RWPE2 (cell line): ENCODE measurements at regions not wholly inside any gene's neighbourhood (a gene's known extent, or its start where the extent isn't known, plus 50 kb on each side); places are given as distances from the start of the nearest gene placed in this dataset.

Experiments used
- ATAC-seq: fragments of 200-7000 bp; cut with Tn5 transposase; 3 replicates; pipeline ENCODE4 v1.9.1; 2021; ENCODE audit warnings: low read depth
- DNase-seq: peaks from one replicate; pipeline ENCODE4 v3.0.0-alpha.2; 2020; ENCODE audit warnings: low spot score
- H3K27ac ChIP-seq: fragments of 450-650 bp; 2 replicates; pipeline ENCODE4 v1.5.1; 2017; ENCODE audit warnings: mild to moderate bottlenecking; ENCODE audit not compliant: poor library complexity, severe bottlenecking
- H3K27me3 ChIP-seq: fragments of 250-450 bp; sonication (Bioruptor Pico); 2 replicates; pipeline ENCODE4 v1.5.1; 2021; ENCODE audit warnings: mild to moderate bottlenecking, moderate library complexity; ENCODE audit not compliant: insufficient read depth, poor library complexity, severe bottlenecking
- H3K36me3 ChIP-seq: fragments of 250-450 bp; sonication (Bioruptor Pico); 2 replicates; pipeline ENCODE4 v1.5.1; 2020; ENCODE audit warnings: low read depth, mild to moderate bottlenecking, moderate library complexity
- H3K4me1 ChIP-seq: fragments of 250-450 bp; sonication (Bioruptor Pico); 2 replicates; pipeline ENCODE4 v1.5.1; 2021; ENCODE audit warnings: mild to moderate bottlenecking, moderate library complexity; ENCODE audit not compliant: insufficient read depth, poor library complexity, severe bottlenecking
- H3K4me3 ChIP-seq: fragments of 250-450 bp; sonication (Bioruptor Pico); 2 replicates; pipeline ENCODE4 v1.5.1; 2021; ENCODE audit warnings: mild to moderate bottlenecking, moderate library complexity; ENCODE audit not compliant: severe bottlenecking
- H3K9me3 ChIP-seq: fragments of 250-450 bp; sonication (Bioruptor Pico); 2 replicates; pipeline ENCODE4 v1.5.1; 2021; ENCODE audit warnings: mild to moderate bottlenecking, moderate library complexity; ENCODE audit not compliant: severe bottlenecking
- CTCF ChIP-seq: fragments of 450-650 bp; IDR thresholded peaks from one replicate; pipeline ENCODE4 v1.5.1; 2017; ENCODE audit warnings: mild to moderate bottlenecking, moderate library complexity; ENCODE audit not compliant: poor library complexity, severe bottlenecking

- Histone ChIP-seq H3K27me3 (no peaks in the 10 kb centered on the region), H3K36me3 (no peaks in the 10 kb centered on the region), H3K9me3 (no peaks in the 10 kb centered on the region), H3K27ac (no peak overlapping the region), H3K4me1 (no peaks in the 10 kb centered on the region), H3K4me3 (no peak overlapping the region)
- no peak for DNase-seq
- no peak for TF ChIP-seq CTCF
- ATAC-seq, result no peak
These were observed 328.4 kb upstream of the SMIM30 start for GRCh38 chr7:113446791-113447190.

- no peak overlapping the region for H3K4me3 ChIP-seq
- H3K9me3 ChIP-seq, result no peaks in the 10 kb centered on the region
- H3K36me3 ChIP-seq, result no peaks in the 10 kb centered on the region
- H3K27ac ChIP-seq, result no peak overlapping the region
- no peaks in the 10 kb centered on the region for H3K4me1 ChIP-seq
- no peaks in the 10 kb centered on the region for H3K27me3 ChIP-seq
- ATAC-seq (no peak), DNase-seq (no peak)
- TF ChIP-seq CTCF, result no peak
These were observed 328.0 kb upstream of the SMIM30 start for GRCh38 chr7:113446391-113446790.

GRCh38 chr7:113444261-113444660 lies 325.9 kb upstream of the SMIM30 start:
- no peak for TF ChIP-seq CTCF
- DNase-seq (no peak), ATAC-seq (no peak)
- Histone ChIP-seq H3K27ac (no peak overlapping the region), H3K36me3 (no peaks in the 10 kb centered on the region), H3K4me1 (no peaks in the 10 kb centered on the region), H3K27me3 (no peaks in the 10 kb centered on the region), H3K4me3 (no peak overlapping the region), H3K9me3 (no peaks in the 10 kb centered on the region)

- no peaks in the 10 kb centered on the region for H3K4me1 ChIP-seq
- no peaks in the 10 kb centered on the region for H3K27me3 ChIP-seq
- ATAC-seq, result no peak
- no peak overlapping the region for H3K27ac ChIP-seq
- no peaks in the 10 kb centered on the region for H3K36me3 ChIP-seq
- no peaks in the 10 kb centered on the region for H3K9me3 ChIP-seq
- TF ChIP-seq CTCF, result no peak
- H3K4me3 ChIP-seq, result no peak overlapping the region
- no peak for DNase-seq
These were observed 321.8 kb upstream of the SMIM30 start for GRCh38 chr7:113440173-113440572.

- no peak for DNase-seq
- no peak for ATAC-seq
These were observed 313.1 kb upstream of the SMIM30 start for GRCh38 chr7:113431406-113431805.

More at GRCh38 chr7:113431406-113431805, 313.1 kb upstream of the SMIM30 start:
- H3K4me1 ChIP-seq, result no peaks in the 10 kb centered on the region
- no peaks in the 10 kb centered on the region for H3K36me3 ChIP-seq
- no peaks in the 10 kb centered on the region for H3K27me3 ChIP-seq
- H3K9me3 ChIP-seq, result no peaks in the 10 kb centered on the region
- TF ChIP-seq CTCF, result no peak
- H3K27ac ChIP-seq, result no peak overlapping the region
- no peak overlapping the region for H3K4me3 ChIP-seq
